SK-MEL-5 (cell line): ENCODE measurements at regions not wholly inside any gene's neighbourhood (a gene's known extent, or its start where the extent isn't known, plus 50 kb on each side); places are given as distances from the start of the nearest gene placed in this dataset.
A peak's percentile ranks its signal among the peaks of the same experiment; 100 is the strongest.
"Not testable (repeated sequence)": the region's sequence is repeated elsewhere in the genome, so short reads cannot be mapped to it uniquely, and the experiment has no call there.

ENCODE experiments used
- DNase-seq: peaks from one replicate; pipeline ENCODE4 v3.0.0-alpha.2; 2016; ENCODE audit warnings: low read depth, low spot score
- in situ Hi-C: cut with HindIII; loops from 2 replicates; pipeline ENCODE4 v1.10.0; 2016; ENCODE audit warnings: low sequenced_read_pairs, high pct_unique_total_duplicates, low pct_unique_long_range_greater_than_20kb

GRCh38 chr6:139994998-139995397 lies 620.5 kb upstream of the CITED2 start:
- in situ Hi-C loops = no loop called here
- no peak for DNase-seq

GRCh38 chr6:139990856-139991465 lies 616.5 kb upstream of the CITED2 start:
- in situ Hi-C loops = no loop called here
- DNase-seq = peak; percentile 44

GRCh38 chr6:139990026-139990686 lies 615.7 kb upstream of the CITED2 start:
- in situ Hi-C loops = no loop called here
- no peak for DNase-seq

- in situ Hi-C loops = no loop called here
- DNase-seq = no peak
Observed at GRCh38 chr6:139988685-139989084, 614.2 kb upstream of the CITED2 start.

GRCh38 chr6:139987091-139987490 lies 612.6 kb upstream of the CITED2 start:
- DNase-seq = no peak
- in situ Hi-C loops = no loop called here

- in situ Hi-C loops = no loop called here
- no peak for DNase-seq
Observed at GRCh38 chr6:139985236-139985815, 610.9 kb upstream of the CITED2 start.

GRCh38 chr6:139984317-139984716 lies 609.9 kb upstream of the CITED2 start:
- DNase-seq = no peak
- in situ Hi-C loops = no loop called here

- in situ Hi-C loops = no loop called here
- DNase-seq = no peak
Observed at GRCh38 chr6:139983555-139984276, 609.3 kb upstream of the CITED2 start.

GRCh38 chr6:139982652-139983295 lies 608.3 kb upstream of the CITED2 start:
- in situ Hi-C loops = no loop called here
- peak; percentile 90 for DNase-seq

GRCh38 chr6:139982195-139982594 lies 607.7 kb upstream of the CITED2 start:
- no peak for DNase-seq
- in situ Hi-C loops = no loop called here

- in situ Hi-C loops = no loop called here
- DNase-seq = peak; percentile 90
Observed at GRCh38 chr6:139981768-139982181, 607.3 kb upstream of the CITED2 start.

- DNase-seq = no peak
- in situ Hi-C loops = no loop called here
Observed at GRCh38 chr6:139981066-139981624, 606.7 kb upstream of the CITED2 start.

GRCh38 chr6:139980631-139981030 lies 606.2 kb upstream of the CITED2 start:
- in situ Hi-C loops = not testable (repeated sequence)
- peak; percentile 87 for DNase-seq

GRCh38 chr6:139979021-139979725 lies 604.7 kb upstream of the CITED2 start:
- peak; percentile 57 for DNase-seq
- in situ Hi-C loops = no loop called here

- peak; percentile 96 for DNase-seq
- in situ Hi-C loops = no loop called here
Observed at GRCh38 chr6:139977887-139978332, 603.5 kb upstream of the CITED2 start.

GRCh38 chr6:139973669-139974344 lies 599.4 kb upstream of the CITED2 start:
- peak; percentile 92 for DNase-seq
- in situ Hi-C loops = no loop called here

- peak; percentile 92 for DNase-seq
Observed at GRCh38 chr6:139972116-139972515, 597.7 kb upstream of the CITED2 start.

More at GRCh38 chr6:139972116-139972515, 597.7 kb upstream of the CITED2 start:
- in situ Hi-C loops = no loop called here
